ENCODE measurements at regions not wholly inside any gene's neighbourhood (a gene's known extent, or its start where the extent isn't known, plus 50 kb on each side); places are given as distances from the start of the nearest gene placed in this dataset.

DNA sequence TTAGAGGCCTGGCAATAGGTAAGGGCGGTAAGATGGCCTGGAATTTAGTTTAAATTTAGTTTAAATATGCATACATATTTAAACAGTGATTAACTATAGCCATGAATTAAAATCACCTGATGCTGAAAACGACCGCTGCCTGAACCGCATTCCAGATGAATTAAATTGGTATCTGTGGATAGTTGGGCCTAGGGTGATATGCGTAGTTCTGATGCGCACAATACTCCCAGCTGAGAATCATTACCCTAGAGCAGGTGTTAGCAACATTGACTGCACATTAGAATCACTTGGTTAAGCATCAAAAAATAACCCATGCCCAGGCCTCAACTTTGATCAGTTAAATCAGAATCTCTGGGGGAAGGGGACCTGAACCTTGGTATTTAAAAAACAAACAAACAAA, 432.4 kb downstream of the GBA3 start:
- no peaks in the 10 kb centered on the region for H4K20me1 ChIP-seq (ENCODE audit: insufficient read depth, low read depth, low read length)
- H3K27me3 ChIP-seq (ENCODE audit: low read length) = no peaks in the 10 kb centered on the region
- no peaks in the 10 kb centered on the region for H3K9me3 ChIP-seq (ENCODE audit: low read length)
- no peak overlapping the region for H3K9ac ChIP-seq (ENCODE audit: low read length)
- no peak overlapping the region for H3K27ac ChIP-seq (ENCODE audit: low read length)
- H3K36me3 ChIP-seq (ENCODE audit: insufficient read depth, low read length) = no peaks in the 10 kb centered on the region
- no peak overlapping the region for H3K4me2 ChIP-seq (ENCODE audit: low read depth, low read length, poor library complexity, severe bottlenecking)
- H2AFZ ChIP-seq (ENCODE audit: low read length) = no peak overlapping the region
- no peaks in the 10 kb centered on the region for H3K9me2 ChIP-seq (replicated peaks; ENCODE audit: insufficient read depth, low read length)
- H3K4me1 ChIP-seq (ENCODE audit: low read length) = no peaks in the 10 kb centered on the region
- H3K79me2 ChIP-seq (ENCODE audit: low read length) = no peaks in the 10 kb centered on the region
- no peak overlapping the region for H3K4me3 ChIP-seq (ENCODE audit: low read length)
- DNase-seq = no peak

DNA sequence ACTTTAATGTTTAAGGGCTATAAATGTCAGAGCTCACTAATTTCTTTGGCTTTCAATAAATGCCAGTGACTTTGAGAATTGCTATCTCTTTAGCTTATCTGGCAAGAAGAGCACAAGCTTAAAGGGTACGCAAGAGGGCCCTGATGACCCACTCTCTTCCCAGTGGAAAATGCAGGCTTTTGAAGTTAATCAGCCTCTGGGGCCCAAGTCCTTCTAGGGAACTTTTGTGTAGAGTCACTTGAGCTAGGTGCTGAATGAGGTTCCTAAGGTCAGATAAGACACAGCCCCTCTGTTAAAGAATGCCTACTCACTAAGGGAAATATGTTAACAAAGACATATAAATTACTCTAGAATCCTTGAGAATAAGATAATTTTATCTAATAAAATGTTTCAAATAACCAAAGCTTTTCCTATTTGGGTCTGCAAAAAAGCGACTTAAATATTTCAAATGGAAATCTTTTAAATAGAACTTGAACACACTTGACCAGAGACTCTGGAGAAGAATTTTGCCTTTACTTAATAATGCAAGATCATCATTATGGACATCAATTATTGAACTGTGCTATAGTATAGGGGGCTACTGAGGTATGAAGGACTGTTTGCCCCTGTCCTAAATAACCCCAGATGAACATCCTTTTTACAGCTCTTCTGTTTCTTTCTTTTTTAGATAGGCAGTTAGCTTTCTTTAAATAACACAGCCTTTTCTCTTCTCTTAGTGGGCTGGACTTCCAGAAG, 430.1 kb downstream of the GBA3 start:
- Histone ChIP-seq H3K79me2 (ENCODE audit: low read length) (no peaks in the 10 kb centered on the region), H3K4me1 (ENCODE audit: low read length) (no peaks in the 10 kb centered on the region), H3K9me3 (ENCODE audit: low read length) (no peaks in the 10 kb centered on the region), H3K36me3 (ENCODE audit: insufficient read depth, low read length) (no peaks in the 10 kb centered on the region), H2AFZ (ENCODE audit: low read length) (no peak overlapping the region), H3K27me3 (ENCODE audit: low read length) (no peaks in the 10 kb centered on the region), H3K4me3 (ENCODE audit: low read length) (no peak overlapping the region), H3K9me2 (replicated peaks; ENCODE audit: insufficient read depth, low read length) (no peaks in the 10 kb centered on the region), H3K27ac (ENCODE audit: low read length) (no peak overlapping the region), H3K4me2 (ENCODE audit: low read depth, low read length, poor library complexity, severe bottlenecking) (no peak overlapping the region), H4K20me1 (ENCODE audit: insufficient read depth, low read depth, low read length) (no peaks in the 10 kb centered on the region), H3K9ac (ENCODE audit: low read length) (no peak overlapping the region)
- DNase-seq = no peak

DNA sequence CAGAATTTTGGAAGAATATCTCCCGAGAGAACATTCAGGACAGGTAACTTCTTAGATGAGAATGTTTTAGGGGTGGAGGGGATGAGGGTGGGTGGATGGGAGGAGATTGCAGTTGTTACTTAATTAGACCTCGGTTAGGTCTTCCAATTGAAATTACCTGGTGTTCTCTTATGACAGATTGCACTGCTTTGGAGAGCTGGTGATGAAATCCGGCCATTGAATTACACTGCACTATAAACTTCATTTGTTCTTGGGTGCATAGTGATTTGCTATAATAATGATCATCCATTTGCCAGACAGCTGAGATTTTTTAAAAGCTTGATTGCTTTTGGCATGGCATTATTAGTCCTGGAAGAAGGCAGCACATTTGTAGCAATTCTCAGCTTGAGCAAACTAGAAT, 427.6 kb downstream of the GBA3 start:
- Histone ChIP-seq H3K36me3 (ENCODE audit: insufficient read depth, low read length) (no peaks in the 10 kb centered on the region), H3K4me2 (ENCODE audit: low read depth, low read length, poor library complexity, severe bottlenecking) (no peak overlapping the region), H4K20me1 (ENCODE audit: insufficient read depth, low read depth, low read length) (no peaks in the 10 kb centered on the region), H3K27ac (ENCODE audit: low read length) (no peak overlapping the region), H3K4me1 (ENCODE audit: low read length) (no peaks in the 10 kb centered on the region), H3K79me2 (ENCODE audit: low read length) (no peaks in the 10 kb centered on the region), H3K4me3 (ENCODE audit: low read length) (no peak overlapping the region), H3K9me3 (ENCODE audit: low read length) (no peaks in the 10 kb centered on the region), H3K9me2 (replicated peaks; ENCODE audit: insufficient read depth, low read length) (no peaks in the 10 kb centered on the region), H3K27me3 (ENCODE audit: low read length) (no peaks in the 10 kb centered on the region), H3K9ac (ENCODE audit: low read length) (no peak overlapping the region), H2AFZ (ENCODE audit: low read length) (no peak overlapping the region)
- no peak for DNase-seq

DNA sequence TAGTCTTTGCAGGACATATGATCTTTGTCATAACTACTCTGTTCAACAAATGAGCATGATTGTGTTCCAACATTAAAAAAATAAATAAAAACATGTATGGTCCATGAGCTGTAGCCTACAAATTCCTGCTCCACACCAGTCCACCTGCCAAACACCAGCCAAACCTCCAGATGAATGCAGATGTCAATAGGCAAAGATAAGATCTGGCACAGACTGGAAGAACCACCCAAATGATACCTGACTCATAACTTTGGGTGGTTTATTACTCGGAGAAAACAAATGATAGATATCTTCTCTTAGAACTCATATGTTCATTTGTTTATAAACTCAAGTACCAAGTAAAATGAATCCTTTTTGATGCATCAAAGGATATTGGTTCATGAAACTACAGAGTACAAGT, 425.1 kb downstream of the GBA3 start:
- Histone ChIP-seq H3K36me3 (ENCODE audit: insufficient read depth, low read length) (no peaks in the 10 kb centered on the region), H2AFZ (ENCODE audit: low read length) (no peak overlapping the region), H3K9me3 (ENCODE audit: low read length) (no peaks in the 10 kb centered on the region), H3K79me2 (ENCODE audit: low read length) (no peaks in the 10 kb centered on the region), H3K9ac (ENCODE audit: low read length) (no peak overlapping the region), H3K4me1 (ENCODE audit: low read length) (no peaks in the 10 kb centered on the region), H3K9me2 (replicated peaks; ENCODE audit: insufficient read depth, low read length) (no peaks in the 10 kb centered on the region), H3K27ac (ENCODE audit: low read length) (no peak overlapping the region), H3K27me3 (ENCODE audit: low read length) (no peaks in the 10 kb centered on the region), H3K4me3 (ENCODE audit: low read length) (no peak overlapping the region), H4K20me1 (ENCODE audit: insufficient read depth, low read depth, low read length) (no peaks in the 10 kb centered on the region), H3K4me2 (ENCODE audit: low read depth, low read length, poor library complexity, severe bottlenecking) (no peak overlapping the region)
- DNase-seq = no peak

DNA sequence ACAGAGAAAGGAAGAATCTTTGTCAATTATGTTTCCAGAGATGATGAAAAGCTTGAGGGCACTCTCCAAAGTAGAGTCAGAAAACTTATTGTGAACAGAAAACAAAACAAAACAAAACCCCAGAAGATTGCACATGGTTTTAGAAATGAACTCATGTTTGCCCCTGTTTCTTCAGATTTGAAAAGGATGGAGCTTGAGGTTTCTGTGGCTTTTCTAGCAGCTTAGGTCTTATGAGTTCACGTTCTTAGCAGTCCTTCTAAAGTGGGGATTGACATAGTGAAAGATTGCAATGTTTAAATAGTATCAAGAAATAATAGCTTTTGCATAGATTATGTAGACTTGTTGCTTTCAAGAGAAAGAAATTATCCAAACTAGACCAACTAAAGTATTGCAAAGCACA, 421.8 kb downstream of the GBA3 start:
- Histone ChIP-seq H3K27me3 (ENCODE audit: low read length) (no peaks in the 10 kb centered on the region), H3K9ac (ENCODE audit: low read length) (no peak overlapping the region), H4K20me1 (ENCODE audit: insufficient read depth, low read depth, low read length) (no peaks in the 10 kb centered on the region), H3K79me2 (ENCODE audit: low read length) (no peaks in the 10 kb centered on the region), H3K4me1 (ENCODE audit: low read length) (no peaks in the 10 kb centered on the region), H3K4me3 (ENCODE audit: low read length) (no peak overlapping the region), H3K36me3 (ENCODE audit: insufficient read depth, low read length) (no peaks in the 10 kb centered on the region), H3K9me3 (ENCODE audit: low read length) (no peaks in the 10 kb centered on the region), H3K4me2 (ENCODE audit: low read depth, low read length, poor library complexity, severe bottlenecking) (no peak overlapping the region), H2AFZ (ENCODE audit: low read length) (no peak overlapping the region), H3K27ac (ENCODE audit: low read length) (no peak overlapping the region), H3K9me2 (replicated peaks; ENCODE audit: insufficient read depth, low read length) (no peaks in the 10 kb centered on the region)
- DNase-seq = no peak

DNA sequence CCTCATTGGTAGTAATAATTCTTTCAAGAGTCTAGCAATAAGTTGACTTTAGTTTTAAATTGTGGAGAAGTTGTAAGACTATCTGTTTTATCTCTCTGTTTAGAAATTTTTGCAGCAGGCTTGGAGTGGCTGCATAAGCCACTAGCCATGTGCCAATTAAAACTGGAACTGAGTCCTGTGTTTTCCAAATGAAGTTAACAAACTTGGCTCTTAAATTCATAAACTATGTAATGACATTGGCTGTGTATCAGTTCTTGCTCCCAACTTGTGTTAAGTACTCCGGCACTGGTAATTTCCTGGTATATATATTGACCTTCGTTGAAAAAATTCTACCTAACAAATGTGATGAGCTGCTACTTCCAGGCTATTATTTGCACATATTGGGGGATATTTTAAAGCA, 420.4 kb downstream of the GBA3 start:
- Histone ChIP-seq H3K4me1 (ENCODE audit: low read length) (no peaks in the 10 kb centered on the region), H3K79me2 (ENCODE audit: low read length) (no peaks in the 10 kb centered on the region), H3K4me3 (ENCODE audit: low read length) (no peak overlapping the region), H3K9me2 (replicated peaks; ENCODE audit: insufficient read depth, low read length) (no peaks in the 10 kb centered on the region), H3K27me3 (ENCODE audit: low read length) (no peaks in the 10 kb centered on the region), H3K27ac (ENCODE audit: low read length) (no peak overlapping the region), H3K9ac (ENCODE audit: low read length) (no peak overlapping the region), H2AFZ (ENCODE audit: low read length) (no peak overlapping the region), H4K20me1 (ENCODE audit: insufficient read depth, low read depth, low read length) (no peaks in the 10 kb centered on the region), H3K9me3 (ENCODE audit: low read length) (no peaks in the 10 kb centered on the region), H3K4me2 (ENCODE audit: low read depth, low read length, poor library complexity, severe bottlenecking) (no peak overlapping the region), H3K36me3 (ENCODE audit: insufficient read depth, low read length) (no peaks in the 10 kb centered on the region)
- DNase-seq = no peak

DNA sequence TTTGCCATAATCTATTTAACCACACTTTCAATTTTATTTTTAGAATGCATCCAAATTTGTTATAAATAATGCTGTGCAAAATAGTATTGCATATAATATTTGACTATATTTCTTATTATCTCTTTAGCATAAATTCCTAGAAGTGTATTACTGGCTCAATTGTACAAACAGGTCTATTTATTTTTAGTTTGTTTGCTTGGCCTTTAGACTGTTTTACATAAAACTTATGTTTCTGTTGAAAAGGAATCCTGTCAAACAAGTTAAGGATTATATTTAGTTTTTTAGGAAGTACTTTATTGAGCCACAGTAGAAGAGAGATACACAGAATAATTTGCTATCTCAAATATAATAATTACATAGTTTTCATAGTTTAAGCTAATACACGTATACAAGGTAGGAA, 413.8 kb downstream of the GBA3 start:
- Histone ChIP-seq H2AFZ (ENCODE audit: low read length) (no peak overlapping the region), H3K79me2 (ENCODE audit: low read length) (no peaks in the 10 kb centered on the region), H3K27me3 (ENCODE audit: low read length) (no peaks in the 10 kb centered on the region), H4K20me1 (ENCODE audit: insufficient read depth, low read depth, low read length) (no peaks in the 10 kb centered on the region), H3K9me3 (ENCODE audit: low read length) (no peaks in the 10 kb centered on the region), H3K4me3 (ENCODE audit: low read length) (no peak overlapping the region), H3K27ac (ENCODE audit: low read length) (no peak overlapping the region), H3K36me3 (ENCODE audit: insufficient read depth, low read length) (no peaks in the 10 kb centered on the region), H3K4me2 (ENCODE audit: low read depth, low read length, poor library complexity, severe bottlenecking) (no peak overlapping the region), H3K9ac (ENCODE audit: low read length) (no peak overlapping the region), H3K9me2 (replicated peaks; ENCODE audit: insufficient read depth, low read length) (no peaks in the 10 kb centered on the region), H3K4me1 (ENCODE audit: low read length) (no peaks in the 10 kb centered on the region)
- no peak for DNase-seq

DNA sequence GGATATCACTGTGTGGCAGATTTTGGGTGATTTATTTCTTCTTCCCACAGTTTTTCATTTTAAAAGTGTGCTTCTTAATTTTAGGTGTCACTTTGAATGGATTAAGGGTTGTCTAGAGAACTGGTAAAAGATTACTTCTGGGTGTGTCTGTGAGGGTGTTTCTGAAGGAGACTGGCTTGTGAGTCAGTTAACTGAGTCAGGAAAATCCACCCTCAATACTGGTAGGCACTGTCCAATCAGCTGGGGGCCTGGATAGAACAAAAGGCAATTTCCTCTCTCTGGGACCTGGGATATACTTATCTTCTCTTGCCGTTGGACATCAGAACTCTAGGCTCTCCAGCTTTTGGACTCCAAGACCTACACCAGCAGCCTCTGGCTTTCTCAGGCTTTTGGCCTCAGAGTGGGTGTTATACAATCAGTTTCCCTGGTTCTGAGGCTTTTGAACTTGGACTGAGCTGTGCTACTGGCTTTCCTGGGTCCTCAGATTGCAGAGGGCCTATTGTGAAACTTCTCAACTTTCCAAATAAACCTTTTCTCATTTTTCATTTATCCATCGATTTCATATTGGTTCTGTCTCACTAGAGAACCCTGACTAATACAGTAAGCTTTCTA, 413.1 kb downstream of the GBA3 start:
- Histone ChIP-seq H3K9me2 (replicated peaks; ENCODE audit: insufficient read depth, low read length) (no peaks in the 10 kb centered on the region), H3K9me3 (ENCODE audit: low read length) (no peaks in the 10 kb centered on the region), H3K4me1 (ENCODE audit: low read length) (no peaks in the 10 kb centered on the region), H3K27ac (ENCODE audit: low read length) (no peak overlapping the region), H3K4me2 (ENCODE audit: low read depth, low read length, poor library complexity, severe bottlenecking) (no peak overlapping the region), H3K9ac (ENCODE audit: low read length) (no peak overlapping the region), H3K36me3 (ENCODE audit: insufficient read depth, low read length) (no peaks in the 10 kb centered on the region), H3K79me2 (ENCODE audit: low read length) (no peaks in the 10 kb centered on the region), H4K20me1 (ENCODE audit: insufficient read depth, low read depth, low read length) (no peaks in the 10 kb centered on the region), H2AFZ (ENCODE audit: low read length) (no peak overlapping the region), H3K4me3 (ENCODE audit: low read length) (no peak overlapping the region), H3K27me3 (ENCODE audit: low read length) (no peaks in the 10 kb centered on the region)
- DNase-seq = no peak
